ENCODE measurements at regions not wholly inside any gene's neighbourhood (a gene's known extent, or its start where the extent isn't known, plus 50 kb on each side); places are given as distances from the start of the nearest gene placed in this dataset.
"Not testable (repeated sequence)": the region's sequence is repeated elsewhere in the genome, so short reads cannot be mapped to it uniquely, and the experiment has no call there.

DNA sequence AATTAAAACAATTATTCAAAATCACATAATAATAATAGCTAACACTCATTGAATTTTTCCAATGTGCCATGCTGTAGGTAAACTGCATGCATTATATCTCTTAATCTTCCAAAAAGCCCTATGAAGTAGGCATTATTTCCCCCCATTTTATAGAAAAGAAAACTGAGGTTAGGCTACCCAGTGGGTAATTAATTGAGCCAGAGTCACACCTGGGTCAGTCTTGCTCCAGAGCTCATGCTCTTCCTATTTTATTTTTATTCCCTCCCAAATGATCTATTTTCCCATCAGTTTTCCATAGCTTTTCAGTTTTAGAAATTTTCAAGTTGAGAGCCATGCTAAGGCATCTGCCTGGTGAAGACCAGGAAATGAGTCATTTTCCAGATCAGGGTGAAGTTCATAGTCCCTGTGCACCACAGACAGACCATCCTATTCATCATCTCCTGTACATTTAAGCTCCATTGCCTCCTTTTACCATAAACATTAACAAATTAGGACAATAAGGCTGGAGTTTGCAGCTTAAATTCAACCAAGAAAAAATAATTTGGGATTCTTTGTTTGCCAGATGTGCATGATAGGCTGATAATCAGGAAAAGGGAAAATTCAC is 417.3 kb downstream of the OTOL1 start:
- no peak for DNase-seq

DNA sequence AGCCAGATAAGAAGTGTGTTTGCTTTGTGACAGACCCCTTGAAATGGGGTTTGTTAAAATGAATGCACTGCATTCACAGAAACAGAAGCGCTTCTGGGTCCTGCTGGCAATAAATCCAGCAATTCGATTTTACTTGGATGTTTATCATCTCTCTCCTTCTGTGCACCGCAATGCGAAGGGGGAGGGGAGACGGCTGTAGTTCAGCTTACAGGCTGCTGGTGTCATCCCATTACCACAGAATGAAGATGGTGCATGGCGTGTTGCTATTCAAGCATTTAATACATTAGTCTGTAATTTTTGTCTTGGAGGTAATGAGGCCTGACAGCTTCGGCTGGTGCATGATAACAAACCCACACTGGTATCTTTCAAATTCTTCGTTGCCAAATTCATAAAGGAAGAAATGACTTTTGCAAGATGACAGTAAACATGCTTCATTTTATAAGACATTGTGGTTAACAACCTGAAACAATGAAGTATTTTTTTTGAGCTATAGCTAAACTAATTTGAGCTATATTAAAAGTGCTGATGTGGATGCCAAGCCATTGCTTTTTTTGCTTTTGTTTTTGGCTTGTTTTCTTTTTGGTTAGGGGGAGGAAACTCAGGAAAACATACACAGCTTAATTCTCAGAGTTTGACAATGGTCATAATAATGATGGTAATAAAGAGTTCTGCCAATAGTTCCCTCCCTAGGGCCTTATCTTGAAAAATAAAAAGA is 418.3 kb downstream of the OTOL1 start:
- peak in 50 of 56 donors; percentile 1 to 82 (median 30) for DNase-seq

- no peak for DNase-seq
Measured at GRCh38 chr3:161915418-161915750, 418.8 kb downstream of the OTOL1 start.

DNA sequence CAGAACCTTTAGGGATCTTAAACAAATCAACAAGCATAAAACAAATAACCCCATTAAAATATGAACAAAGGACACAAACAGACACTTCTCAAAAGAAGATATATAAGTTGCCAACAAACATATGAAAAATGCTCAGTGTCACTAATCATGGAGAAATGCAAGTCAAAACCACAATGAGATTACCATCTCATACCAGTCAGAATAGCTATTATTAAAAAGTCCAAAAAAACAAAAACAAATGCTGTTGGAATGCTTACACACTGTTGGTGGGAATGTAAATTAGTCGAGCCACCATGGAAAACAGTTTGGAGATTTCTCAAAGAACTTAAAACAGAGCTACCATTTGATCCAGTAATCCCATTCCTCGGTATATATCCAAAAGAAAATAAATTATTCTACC is 423.6 kb downstream of the OTOL1 start:
- no peak for DNase-seq

GRCh38 chr3:161925749-161926360 is 429.2 kb downstream of the OTOL1 start:
- no peak for DNase-seq

GRCh38 chr3:161927131-161927530 is 430.5 kb downstream of the OTOL1 start:
- DNase-seq = no peak

DNA sequence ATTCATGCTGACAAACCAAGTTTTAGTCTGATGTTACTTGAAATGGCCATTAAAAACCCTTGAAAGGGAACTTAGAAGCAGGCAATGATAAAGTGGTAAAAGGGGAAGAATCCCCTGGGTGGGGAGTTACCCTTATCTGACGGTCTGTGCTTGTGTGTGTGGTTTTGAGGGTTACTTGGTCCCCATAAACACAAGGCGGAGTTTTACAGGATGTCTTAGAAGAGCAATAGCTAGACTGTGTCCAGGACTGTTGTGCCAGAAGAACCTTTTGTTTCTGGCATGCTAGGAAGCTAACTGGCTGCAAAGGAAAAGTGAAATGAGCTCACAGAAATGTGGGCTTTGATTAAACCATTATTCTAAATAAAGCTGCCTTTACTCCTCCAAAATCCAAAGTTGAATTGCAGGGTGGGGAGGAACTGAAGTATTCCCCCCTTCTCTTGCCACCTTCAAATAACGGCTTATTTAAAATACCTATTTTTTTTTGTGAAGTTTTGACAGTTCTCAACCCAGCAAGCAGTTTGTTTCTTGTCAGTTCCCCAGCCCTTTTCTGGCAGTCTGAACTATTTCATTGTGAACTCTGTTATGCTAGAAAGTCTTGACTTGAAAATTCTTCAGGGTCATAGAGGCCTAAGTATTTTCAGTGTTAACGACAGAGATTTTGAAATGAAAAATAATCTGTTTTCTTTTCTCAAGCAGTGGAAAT is 443.5 kb downstream of the OTOL1 start:
- no peak for DNase-seq

GRCh38 chr3:161940621-161940965 is 444.0 kb downstream of the OTOL1 start:
- no peak for DNase-seq

- no peak for DNase-seq
Measured at GRCh38 chr3:161941891-161942290, 445.3 kb downstream of the OTOL1 start.

DNA sequence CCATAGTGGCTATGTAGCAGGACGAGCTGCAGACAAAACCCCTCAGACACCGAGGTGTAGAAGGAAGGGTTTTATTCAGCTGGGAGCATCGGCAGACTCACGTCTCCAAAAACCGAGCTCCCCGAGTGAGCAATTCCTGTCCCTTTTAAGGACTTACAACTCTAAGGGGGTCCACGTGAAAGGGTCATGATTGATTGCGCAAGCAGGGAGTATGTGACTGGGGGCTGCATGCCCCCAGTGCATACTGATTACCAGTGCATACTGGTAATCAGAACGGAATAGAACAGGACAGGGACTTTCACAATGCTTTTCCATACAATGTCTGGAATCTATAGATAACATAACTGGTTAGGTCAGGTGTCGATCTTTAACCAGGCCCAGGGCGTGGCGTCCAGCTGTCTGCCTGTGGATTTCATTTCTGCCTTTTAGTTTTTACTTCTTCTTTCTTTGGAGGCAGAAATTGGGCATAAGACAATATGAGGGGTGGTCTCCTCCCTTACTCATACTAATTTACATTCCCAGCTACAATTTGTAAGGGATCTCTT is 447.3 kb downstream of the OTOL1 start:
- DNase-seq = not testable (repeated sequence)

GRCh38 chr3:161946443-161946960 is 449.9 kb downstream of the OTOL1 start:
- DNase-seq = no peak

GRCh38 chr3:161950318-161950868 is 453.8 kb downstream of the OTOL1 start:
- no peak for DNase-seq

- DNase-seq = no peak
Measured at GRCh38 chr3:161957467-161957866, 460.9 kb downstream of the OTOL1 start.

DNA sequence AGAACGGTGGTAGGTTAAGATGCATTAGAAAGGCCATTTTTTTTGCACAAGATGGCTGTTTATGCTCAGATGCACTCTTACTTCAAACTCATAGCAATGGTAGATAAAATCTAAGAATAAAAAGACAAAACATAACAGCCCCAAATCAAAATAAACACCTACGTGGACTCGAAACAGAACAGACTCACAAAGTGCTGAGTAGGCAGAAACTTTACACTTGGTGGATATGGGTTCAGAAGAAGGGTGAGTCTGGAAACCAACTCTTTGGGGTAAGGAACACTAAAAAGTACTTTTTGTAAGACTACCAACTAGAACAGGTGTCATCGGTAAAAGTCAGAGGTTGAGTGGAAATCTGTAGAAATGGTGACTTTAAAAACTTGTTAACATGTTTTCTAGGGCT is 468.2 kb downstream of the OTOL1 start:
- no peak for DNase-seq

DNA sequence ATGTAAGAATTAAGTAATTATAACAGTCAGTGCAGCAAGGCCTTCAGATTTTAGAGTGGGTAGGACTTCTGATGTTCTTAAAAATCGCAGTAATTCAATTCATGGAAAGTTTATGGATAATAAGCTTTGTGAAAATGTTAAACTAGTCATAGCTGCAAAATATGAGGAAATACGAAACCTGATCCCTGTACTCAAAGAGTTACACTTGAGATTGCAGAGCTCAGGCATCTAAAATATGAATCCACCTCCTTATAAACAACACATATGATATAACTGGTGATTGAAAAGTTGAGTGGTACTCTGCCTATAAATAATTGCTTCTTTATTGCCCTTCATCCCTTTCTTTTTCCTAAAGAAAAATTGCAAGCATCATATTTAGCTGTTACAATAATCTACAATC is 473.3 kb downstream of the OTOL1 start:
- no peak for DNase-seq

DNA sequence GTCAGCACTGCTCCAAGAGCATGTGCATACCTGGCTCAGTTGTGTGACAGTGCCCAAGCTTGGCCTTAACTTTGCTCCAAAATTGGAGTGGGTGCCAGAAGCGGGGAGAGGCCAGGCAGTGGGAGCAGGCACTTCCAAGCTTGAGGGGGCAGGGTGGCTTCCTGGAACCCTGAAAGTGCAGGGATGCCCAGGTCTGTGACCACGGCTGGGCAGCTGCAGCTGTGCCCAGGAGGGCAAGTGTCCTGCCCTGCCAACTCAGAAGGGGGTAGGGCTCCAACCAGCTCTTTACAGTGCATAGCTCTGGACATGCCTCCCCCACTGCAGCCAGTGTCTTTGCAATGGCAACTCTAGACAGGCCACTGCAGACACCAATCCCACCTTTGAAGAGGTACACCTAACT is 478.6 kb downstream of the OTOL1 start:
- no peak for DNase-seq

GRCh38 chr3:161977063-161977462 is 480.5 kb downstream of the OTOL1 start:
- no peak for DNase-seq

- no peak for DNase-seq
Measured at GRCh38 chr3:161977850-161978249, 481.2 kb downstream of the OTOL1 start.

- DNase-seq = no peak
Measured at GRCh38 chr3:161987933-161988332, 491.3 kb downstream of the OTOL1 start.

GRCh38 chr3:161989012-161989411 is 492.4 kb downstream of the OTOL1 start:
- DNase-seq = no peak

- DNase-seq = no peak
Measured at GRCh38 chr3:161990036-161990435, 493.4 kb downstream of the OTOL1 start.

Measured in amygdala (tissue), 56 donors.